HG03558 (cell line): ENCODE measurements at regions not wholly inside any gene's neighbourhood (a gene's known extent, or its start where the extent isn't known, plus 50 kb on each side); places are given as distances from the start of the nearest gene placed in this dataset.

Source experiments
- ATAC-seq: cut with Tn5 transposase; IDR thresholded peaks from one replicate; pipeline ENCODE4 v1.9.1; 2021; ENCODE audit warnings: moderate number of reproducible peaks; ENCODE audit not compliant: unreplicated experiment; ENCODE audit errors: extremely low read depth

GRCh38 chr2:133957724-133958480 lies 296.0 kb upstream of the MGAT5 start:
- no peak for ATAC-seq

- ATAC-seq: no peak
These were observed 294.8 kb upstream of the MGAT5 start for GRCh38 chr2:133959066-133959465.

GRCh38 chr2:133966720-133967304 lies 287.1 kb upstream of the MGAT5 start:
- ATAC-seq: no peak

- ATAC-seq: no peak
These were observed 286.5 kb upstream of the MGAT5 start for GRCh38 chr2:133967326-133967725.

- ATAC-seq: no peak
These were observed 285.4 kb upstream of the MGAT5 start for GRCh38 chr2:133968446-133968845.

GRCh38 chr2:133970641-133971040 lies 283.2 kb upstream of the MGAT5 start:
- ATAC-seq: no peak

GRCh38 chr2:133972297-133972696 lies 281.6 kb upstream of the MGAT5 start:
- ATAC-seq: no peak

GRCh38 chr2:133972786-133973185 lies 281.1 kb upstream of the MGAT5 start:
- ATAC-seq: no peak

GRCh38 chr2:133974353-133974752 lies 279.5 kb upstream of the MGAT5 start:
- no peak for ATAC-seq

GRCh38 chr2:133975135-133975534 lies 278.7 kb upstream of the MGAT5 start:
- ATAC-seq: no peak

- no peak for ATAC-seq
These were observed 278.0 kb upstream of the MGAT5 start for GRCh38 chr2:133975676-133976428.

GRCh38 chr2:133976659-133977058 lies 277.2 kb upstream of the MGAT5 start:
- ATAC-seq: no peak

GRCh38 chr2:133977405-133977804 lies 276.5 kb upstream of the MGAT5 start:
- ATAC-seq: no peak

- ATAC-seq: no peak
These were observed 271.6 kb upstream of the MGAT5 start for GRCh38 chr2:133982256-133982655.

- no peak for ATAC-seq
These were observed 268.3 kb upstream of the MGAT5 start for GRCh38 chr2:133985563-133985962.

GRCh38 chr2:133986081-133986837 lies 267.6 kb upstream of the MGAT5 start:
- no peak for ATAC-seq

- no peak for ATAC-seq
These were observed 266.7 kb upstream of the MGAT5 start for GRCh38 chr2:133986881-133987795.

GRCh38 chr2:133988316-133988891 lies 265.5 kb upstream of the MGAT5 start:
- ATAC-seq: no peak

- no peak for ATAC-seq
These were observed 262.2 kb upstream of the MGAT5 start for GRCh38 chr2:133991606-133992168.
